GM20000 (cell line): ENCODE measurements at regions not wholly inside any gene's neighbourhood (a gene's known extent, or its start where the extent isn't known, plus 50 kb on each side); places are given as distances from the start of the nearest gene placed in this dataset.

Source experiments
- DNase-seq: peaks from one replicate; pipeline ENCODE4 v3.0.0; 2012; ENCODE audit warnings: low spot score
- TF ChIP-seq, protein P1 (sequence below): IDR thresholded peaks from 2 replicates; pipeline ENCODE4 v1.5.1; 2012; ENCODE audit warnings: mild to moderate bottlenecking, control low read depth; ENCODE audit errors: extremely low read depth, missing control alignments

DNA sequence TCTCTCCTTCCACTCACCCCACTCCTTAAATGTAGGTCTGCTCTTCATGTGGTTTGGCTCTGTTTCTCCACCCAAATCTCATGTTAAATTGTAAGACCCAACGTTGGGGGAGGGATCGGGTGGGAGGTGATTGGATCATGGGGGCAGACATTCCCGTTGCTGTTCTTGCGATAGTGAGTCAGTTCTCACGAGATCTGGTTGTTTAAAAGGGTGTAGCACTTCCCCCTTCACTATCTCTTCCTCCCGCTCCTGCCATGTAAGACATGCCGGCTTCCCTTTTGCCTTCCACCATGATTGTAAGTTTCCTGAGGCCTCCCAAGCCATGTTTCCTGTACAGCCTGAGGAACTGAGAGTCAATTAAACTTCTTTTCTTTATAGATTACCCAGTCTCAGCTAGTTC lies 1044.5 kb upstream of the POU3F3 start:
- TF ChIP-seq, protein P1, sequence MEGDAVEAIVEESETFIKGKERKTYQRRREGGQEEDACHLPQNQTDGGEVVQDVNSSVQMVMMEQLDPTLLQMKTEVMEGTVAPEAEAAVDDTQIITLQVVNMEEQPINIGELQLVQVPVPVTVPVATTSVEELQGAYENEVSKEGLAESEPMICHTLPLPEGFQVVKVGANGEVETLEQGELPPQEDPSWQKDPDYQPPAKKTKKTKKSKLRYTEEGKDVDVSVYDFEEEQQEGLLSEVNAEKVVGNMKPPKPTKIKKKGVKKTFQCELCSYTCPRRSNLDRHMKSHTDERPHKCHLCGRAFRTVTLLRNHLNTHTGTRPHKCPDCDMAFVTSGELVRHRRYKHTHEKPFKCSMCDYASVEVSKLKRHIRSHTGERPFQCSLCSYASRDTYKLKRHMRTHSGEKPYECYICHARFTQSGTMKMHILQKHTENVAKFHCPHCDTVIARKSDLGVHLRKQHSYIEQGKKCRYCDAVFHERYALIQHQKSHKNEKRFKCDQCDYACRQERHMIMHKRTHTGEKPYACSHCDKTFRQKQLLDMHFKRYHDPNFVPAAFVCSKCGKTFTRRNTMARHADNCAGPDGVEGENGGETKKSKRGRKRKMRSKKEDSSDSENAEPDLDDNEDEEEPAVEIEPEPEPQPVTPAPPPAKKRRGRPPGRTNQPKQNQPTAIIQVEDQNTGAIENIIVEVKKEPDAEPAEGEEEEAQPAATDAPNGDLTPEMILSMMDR, result no peak
- no peak for DNase-seq

GRCh38 chr2:103809941-103810441 lies 1043.9 kb upstream of the POU3F3 start:
- TF ChIP-seq, protein P1, result no peak
- no peak for DNase-seq

GRCh38 chr2:103810875-103811274 lies 1043.0 kb upstream of the POU3F3 start:
- TF ChIP-seq, protein P1, result no peak
- no peak for DNase-seq

GRCh38 chr2:103814016-103814415 lies 1039.9 kb upstream of the POU3F3 start:
- TF ChIP-seq, protein P1, result no peak
- DNase-seq, result no peak

DNA sequence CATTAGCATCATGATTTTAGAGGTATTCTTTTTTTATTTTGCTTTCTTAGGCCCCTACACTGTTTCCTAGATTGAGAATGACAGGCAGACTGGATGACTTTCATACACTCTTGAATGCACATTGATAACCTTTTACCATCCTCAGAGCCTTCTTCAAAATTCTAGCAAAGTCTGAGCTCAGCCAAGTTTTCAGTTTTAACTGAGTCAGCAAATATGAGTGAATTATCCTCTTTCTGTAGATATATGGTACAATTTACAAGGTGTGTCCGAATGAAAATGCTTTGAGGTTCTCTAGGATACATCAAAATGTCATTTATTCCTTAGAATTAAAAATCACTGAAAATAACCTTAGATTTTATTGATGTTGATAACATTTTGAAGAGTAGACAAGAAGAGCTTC lies 1038.2 kb upstream of the POU3F3 start:
- TF ChIP-seq, protein P1, result no peak
- no peak for DNase-seq

DNA sequence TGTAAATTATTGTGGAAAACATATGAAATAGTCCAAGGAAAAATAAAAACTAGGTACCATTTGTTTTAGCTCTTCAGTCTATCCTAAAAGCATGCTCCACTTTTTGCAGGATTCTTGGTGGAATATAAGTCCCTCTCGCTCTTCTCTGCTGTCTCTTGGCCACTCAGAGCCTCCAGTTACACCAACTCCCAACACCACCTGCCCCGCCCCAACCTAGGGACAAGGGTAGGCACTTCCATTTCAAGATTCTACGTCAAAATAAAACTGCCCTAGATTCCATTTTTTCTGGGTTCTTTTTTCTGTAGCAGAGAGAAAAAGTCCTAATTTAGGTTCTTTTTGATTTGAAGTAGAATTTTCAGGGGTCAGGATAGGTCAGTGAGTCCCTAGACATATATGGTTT lies 1036.2 kb upstream of the POU3F3 start:
- TF ChIP-seq, protein P1, result no peak
- DNase-seq, result no peak

- TF ChIP-seq, protein P1, result no peak
- no peak for DNase-seq
Measured at GRCh38 chr2:103818176-103818575, 1035.7 kb upstream of the POU3F3 start.
